ENCODE measurements at regions not wholly inside any gene's neighbourhood (a gene's known extent, or its start where the extent isn't known, plus 50 kb on each side); places are given as distances from the start of the nearest gene placed in this dataset.
A peak's percentile ranks its signal among the peaks of the same experiment; 100 is the strongest.

GRCh38 chr13:29707876-29708543 lies 112.5 kb upstream of the SLC7A1 start:
- TF ChIP-seq POLR2AphosphoS5 (IDR thresholded peaks at IDR 0.05) (no peak), POLR2A (IDR thresholded peaks at IDR 0.05; ENCODE audit: low read depth) (no peak), CTCF (IDR thresholded peaks at IDR 0.05) (peak; percentile 30 to 38 (median 35)), EP300 (IDR thresholded peaks at IDR 0.05) (no peak)

All from esophagus muscularis mucosa (tissue), 4 donors.